GM12891 (cell line): ENCODE measurements at regions not wholly inside any gene's neighbourhood (a gene's known extent, or its start where the extent isn't known, plus 50 kb on each side); places are given as distances from the start of the nearest gene placed in this dataset.

Experiments
- PAX5 ChIP-seq: IDR thresholded peaks from 2 replicates; pipeline ENCODE4 v1.6.1; 2011; ENCODE audit warnings: low read length, moderate library complexity, mild to moderate bottlenecking; ENCODE audit not compliant: insufficient read depth, severe bottlenecking
- POLR2A ChIP-seq: IDR thresholded peaks from 2 replicates; pipeline ENCODE4 v1.6.1; 2011; ENCODE audit warnings: low read depth, low read length, control low read depth
- POLR2AphosphoS5 ChIP-seq: IDR thresholded peaks from 2 replicates; pipeline ENCODE4 v1.6.1; 2011; ENCODE audit warnings: low read depth, low read length, control low read depth
- TAF1 ChIP-seq: IDR thresholded peaks from 2 replicates; pipeline ENCODE4 v1.6.1; 2011; ENCODE audit warnings: low read depth, low read length, control low read depth

GRCh38 chr3:117439812-117440211 lies 730.2 kb downstream of the TUSC7 start:
- TF ChIP-seq POLR2A (no peak), PAX5 (no peak), POLR2AphosphoS5 (no peak), TAF1 (no peak)
